Cardiac muscle cell (in vitro differentiated cells and primary cell): ENCODE measurements at regions not wholly inside any gene's neighbourhood (a gene's known extent, or its start where the extent isn't known, plus 50 kb on each side); places are given as distances from the start of the nearest gene placed in this dataset.

Experiments used
- DNase-seq, 2 donors: peaks; one replicate each; pipeline versions ENCODE4 v3.0.0 to v3.0.0-alpha.2; 2010 to 2017; ENCODE audit warnings: low read depth in 1 of 2, low spot score in 1 of 2
- H3K27ac ChIP-seq: fragments of 200-600 bp; sonication (generic); 2 replicates; pipeline ENCODE4 v1.5.1; 2016
- H3K27me3 ChIP-seq: fragments of 200-600 bp; sonication (generic); 2 replicates; pipeline ENCODE4 v1.6.0; 2016; ENCODE audit warnings: control low read depth
- H3K36me3 ChIP-seq: fragments of 200-600 bp; sonication (generic); 2 replicates; pipeline ENCODE4 v1.5.1; 2016; ENCODE audit warnings: control low read depth
- H3K4me1 ChIP-seq: fragments of 200-600 bp; sonication (generic); 2 replicates; pipeline ENCODE4 v1.8.1; 2017; ENCODE audit warnings: low read depth, mild to moderate bottlenecking, mixed run types
- H3K4me3 ChIP-seq: fragments of 200-600 bp; sonication (generic); 2 replicates; pipeline ENCODE4 v1.5.1; 2016; ENCODE audit warnings: mild to moderate bottlenecking
- H3K9me3 ChIP-seq: fragments of 200-600 bp; sonication (generic); 2 replicates; pipeline ENCODE4 v1.5.1; 2017; ENCODE audit warnings: low read depth, mild to moderate bottlenecking, control low read depth
- TF ChIP-seq, protein P1 (sequence below): IDR thresholded peaks from 2 replicates; pipeline ENCODE4 v1.5.1; 2012; ENCODE audit warnings: low read depth, mild to moderate bottlenecking, low read length

DNA sequence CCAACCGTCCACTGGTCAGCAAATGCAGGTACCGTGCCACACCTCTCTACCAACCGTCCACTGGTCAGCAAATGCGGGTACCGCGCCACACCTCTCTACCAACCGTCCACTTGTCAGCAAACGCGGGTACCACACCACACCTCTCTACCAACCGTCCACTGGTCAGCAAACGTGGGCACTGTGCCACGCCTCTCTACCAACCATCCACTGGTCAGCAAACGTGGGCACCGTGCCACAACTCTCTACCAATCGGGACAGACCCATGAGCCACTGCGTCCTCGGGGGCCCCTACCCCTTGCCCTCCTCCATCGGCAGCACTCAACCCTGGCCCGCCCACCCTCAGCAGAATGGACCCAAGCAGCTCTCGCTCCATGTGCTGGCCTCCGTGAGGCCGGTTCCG is 226.4 kb upstream of the SALL3 start:
- TF ChIP-seq, protein P1, sequence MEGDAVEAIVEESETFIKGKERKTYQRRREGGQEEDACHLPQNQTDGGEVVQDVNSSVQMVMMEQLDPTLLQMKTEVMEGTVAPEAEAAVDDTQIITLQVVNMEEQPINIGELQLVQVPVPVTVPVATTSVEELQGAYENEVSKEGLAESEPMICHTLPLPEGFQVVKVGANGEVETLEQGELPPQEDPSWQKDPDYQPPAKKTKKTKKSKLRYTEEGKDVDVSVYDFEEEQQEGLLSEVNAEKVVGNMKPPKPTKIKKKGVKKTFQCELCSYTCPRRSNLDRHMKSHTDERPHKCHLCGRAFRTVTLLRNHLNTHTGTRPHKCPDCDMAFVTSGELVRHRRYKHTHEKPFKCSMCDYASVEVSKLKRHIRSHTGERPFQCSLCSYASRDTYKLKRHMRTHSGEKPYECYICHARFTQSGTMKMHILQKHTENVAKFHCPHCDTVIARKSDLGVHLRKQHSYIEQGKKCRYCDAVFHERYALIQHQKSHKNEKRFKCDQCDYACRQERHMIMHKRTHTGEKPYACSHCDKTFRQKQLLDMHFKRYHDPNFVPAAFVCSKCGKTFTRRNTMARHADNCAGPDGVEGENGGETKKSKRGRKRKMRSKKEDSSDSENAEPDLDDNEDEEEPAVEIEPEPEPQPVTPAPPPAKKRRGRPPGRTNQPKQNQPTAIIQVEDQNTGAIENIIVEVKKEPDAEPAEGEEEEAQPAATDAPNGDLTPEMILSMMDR: no peak
- Histone ChIP-seq H3K36me3 (no peaks in the 10 kb centered on the region), H3K27me3 (no peaks in the 10 kb centered on the region), H3K4me3 (no peak overlapping the region), H3K4me1 (no peaks in the 10 kb centered on the region), H3K27ac (no peak overlapping the region), H3K9me3 (no peaks in the 10 kb centered on the region)
- no peak for DNase-seq

DNA sequence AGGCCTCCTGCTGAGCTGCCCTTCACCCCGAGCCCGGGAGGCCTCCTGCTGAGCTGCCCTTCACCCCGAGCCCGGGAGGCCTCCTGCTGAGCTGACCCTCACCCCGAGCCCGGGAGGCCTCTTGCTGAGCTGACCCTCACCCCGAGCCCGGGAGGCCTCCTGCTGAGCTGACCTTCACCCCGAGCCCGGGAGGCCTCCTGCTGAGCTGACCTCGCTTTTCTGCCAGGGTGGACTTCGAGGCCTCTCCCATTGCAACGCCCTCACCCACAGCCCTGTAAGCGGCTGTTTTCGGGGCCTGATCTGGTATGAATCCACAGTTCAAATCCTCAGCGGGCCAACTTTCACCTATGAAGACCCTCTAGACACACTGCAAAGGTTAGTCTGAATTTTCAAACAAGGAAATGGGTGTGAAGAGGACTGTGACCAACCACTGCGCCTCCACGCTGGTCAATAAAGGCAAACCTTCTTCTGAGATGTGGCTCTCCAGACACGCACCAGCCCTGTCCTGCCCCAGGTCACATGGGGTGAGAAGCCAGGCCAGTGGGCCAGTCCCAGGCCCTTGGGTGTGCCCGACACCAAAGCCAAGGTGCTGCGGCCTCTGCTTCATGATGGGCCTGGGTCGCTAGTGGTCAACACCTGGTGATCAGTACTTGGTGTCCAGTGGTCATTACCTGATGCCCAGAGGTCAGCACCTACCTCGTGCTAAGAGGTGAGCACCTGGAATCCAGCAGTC is 225.1 kb upstream of the SALL3 start:
- DNase-seq: no peak
- TF ChIP-seq, protein P1: no peak

DNA sequence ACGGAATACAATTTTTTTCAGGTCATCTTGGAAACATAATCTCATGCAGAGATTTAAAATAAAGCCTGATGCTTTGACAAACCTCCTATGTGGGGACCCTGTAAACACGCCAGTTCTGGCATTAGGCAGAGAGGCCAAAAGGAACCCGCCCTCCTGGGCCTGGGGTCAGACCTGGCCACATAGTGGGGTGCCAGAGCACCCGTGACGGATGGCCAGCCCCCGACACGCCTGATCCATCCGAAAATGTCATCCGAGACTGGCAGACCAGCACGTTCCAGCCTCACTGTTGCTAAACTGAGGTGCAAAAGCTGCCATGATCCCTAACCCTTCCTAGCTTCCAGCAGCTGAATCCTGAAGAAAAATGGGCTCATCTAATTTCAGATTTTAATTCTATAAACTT is 222.6 kb upstream of the SALL3 start:
- no peaks in the 10 kb centered on the region for H3K36me3 ChIP-seq
- DNase-seq: no peak
- no peaks in the 10 kb centered on the region for H3K9me3 ChIP-seq
- no peak overlapping the region for H3K27ac ChIP-seq
- no peaks in the 10 kb centered on the region for H3K27me3 ChIP-seq
- no peak overlapping the region for H3K4me3 ChIP-seq
- TF ChIP-seq, protein P1: no peak
- no peaks in the 10 kb centered on the region for H3K4me1 ChIP-seq

More for the DNA sequence above, 225.1 kb upstream of the SALL3 start:
- no peak overlapping the region for H3K27ac ChIP-seq
- no peaks in the 10 kb centered on the region for H3K4me1 ChIP-seq
- no peaks in the 10 kb centered on the region for H3K9me3 ChIP-seq
- H3K27me3 ChIP-seq: no peaks in the 10 kb centered on the region
- H3K36me3 ChIP-seq: no peaks in the 10 kb centered on the region
- H3K4me3 ChIP-seq: no peak overlapping the region

DNA sequence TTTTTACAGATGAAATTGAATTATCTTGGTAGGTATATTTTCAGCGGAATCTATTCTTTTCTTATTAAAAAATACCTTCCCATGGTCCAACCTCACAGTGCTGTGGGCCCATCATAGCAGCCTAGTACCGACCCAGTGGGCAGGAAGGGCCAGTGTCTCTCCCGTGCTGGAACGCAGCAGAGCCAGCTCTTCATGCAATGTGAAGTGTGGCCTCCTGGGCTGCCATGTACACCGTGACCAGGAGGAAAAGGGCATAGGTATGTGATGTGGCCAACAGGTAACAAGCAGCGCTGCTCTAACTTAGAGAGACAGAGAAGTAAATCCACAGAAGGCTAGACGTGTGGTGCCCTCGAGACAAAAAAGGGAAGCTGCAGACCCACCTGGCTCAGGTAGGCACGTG is 221.1 kb upstream of the SALL3 start:
- Histone ChIP-seq H3K9me3 (no peaks in the 10 kb centered on the region), H3K4me1 (no peaks in the 10 kb centered on the region), H3K27ac (no peak overlapping the region), H3K36me3 (no peaks in the 10 kb centered on the region), H3K27me3 (no peaks in the 10 kb centered on the region), H3K4me3 (no peak overlapping the region)
- TF ChIP-seq, protein P1: no peak
- DNase-seq: no peak

DNA sequence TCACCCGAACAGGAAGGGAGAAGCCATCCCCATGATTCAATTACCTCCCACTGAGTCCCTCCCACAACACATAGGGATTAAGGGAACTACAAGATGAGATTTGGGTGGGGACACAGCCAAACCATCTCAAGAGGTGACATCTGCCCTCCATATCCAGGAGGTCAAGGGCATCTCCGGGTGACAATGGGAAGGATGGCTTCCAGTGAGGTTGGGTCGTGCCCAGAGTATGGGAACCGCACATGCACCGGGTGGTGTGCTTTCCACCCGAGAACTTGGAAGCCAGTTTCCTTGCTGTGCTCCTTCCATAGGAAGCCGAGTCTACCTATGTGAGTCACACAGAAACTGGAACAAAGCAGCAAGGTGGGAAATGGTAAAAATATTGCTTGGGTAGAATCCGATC is 216.9 kb upstream of the SALL3 start:
- no peaks in the 10 kb centered on the region for H3K4me1 ChIP-seq
- no peak for DNase-seq
- H3K4me3 ChIP-seq: no peak overlapping the region
- TF ChIP-seq, protein P1: no peak
- no peaks in the 10 kb centered on the region for H3K27me3 ChIP-seq
- no peaks in the 10 kb centered on the region for H3K36me3 ChIP-seq
- H3K9me3 ChIP-seq: no peaks in the 10 kb centered on the region
- H3K27ac ChIP-seq: no peak overlapping the region

DNA sequence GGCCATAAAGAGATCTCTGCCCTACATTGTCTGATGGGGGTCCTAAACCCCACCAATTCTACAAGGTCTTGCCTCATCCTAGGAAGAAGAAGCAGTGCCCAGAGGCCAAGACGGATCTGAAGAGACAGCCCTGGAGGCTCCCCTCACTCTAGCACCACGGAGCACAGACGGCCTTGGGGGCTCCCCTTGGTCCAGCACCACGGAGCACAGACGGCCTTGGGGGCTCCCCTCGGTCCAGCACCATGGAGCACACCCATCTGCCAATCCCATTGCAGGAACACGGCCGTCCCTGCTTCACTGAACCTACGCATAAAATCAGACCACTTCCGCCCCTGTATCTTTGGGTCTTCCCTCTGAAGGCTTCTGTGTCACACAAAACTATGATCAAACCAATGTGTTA is 215.1 kb upstream of the SALL3 start:
- Histone ChIP-seq H3K9me3 (no peaks in the 10 kb centered on the region), H3K27me3 (no peaks in the 10 kb centered on the region), H3K36me3 (no peaks in the 10 kb centered on the region)

More for the DNA sequence above, 215.1 kb upstream of the SALL3 start:
- Histone ChIP-seq H3K27ac (no peak overlapping the region), H3K4me3 (no peak overlapping the region), H3K4me1 (no peaks in the 10 kb centered on the region)
- DNase-seq: no peak
- TF ChIP-seq, protein P1: no peak
